GM12873 (cell line): ENCODE measurements at regions not wholly inside any gene's neighbourhood (a gene's known extent, or its start where the extent isn't known, plus 50 kb on each side); places are given as distances from the start of the nearest gene placed in this dataset.

Source experiments
- TF ChIP-seq, protein P1 (sequence below): IDR thresholded peaks from 2 replicates; pipeline ENCODE4 v1.5.1; 2012; ENCODE audit warnings: low read depth, mild to moderate bottlenecking, moderate library complexity, low read length, control low read depth; ENCODE audit not compliant: insufficient read depth; ENCODE audit errors: missing control alignments

DNA sequence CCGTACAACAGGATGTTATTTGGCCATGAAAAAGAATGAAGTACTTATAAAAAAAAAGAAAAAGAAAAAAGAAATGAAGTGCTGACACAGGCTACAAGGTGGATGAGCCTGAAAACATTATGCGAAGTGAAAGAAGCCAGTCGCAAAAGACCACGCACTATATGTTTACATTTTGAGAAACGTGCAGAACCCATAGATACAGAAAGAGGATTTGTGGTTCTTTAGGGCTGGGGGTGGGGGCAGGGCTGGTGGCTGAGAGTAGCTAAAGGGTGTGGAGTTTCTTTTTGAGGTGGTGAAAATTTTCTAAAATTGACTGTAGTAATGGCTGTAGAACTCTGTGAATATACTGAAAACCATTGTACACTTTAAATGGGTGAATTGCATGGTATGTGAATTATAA is 86.0 kb upstream of the FAM20C start:
- TF ChIP-seq, protein P1, sequence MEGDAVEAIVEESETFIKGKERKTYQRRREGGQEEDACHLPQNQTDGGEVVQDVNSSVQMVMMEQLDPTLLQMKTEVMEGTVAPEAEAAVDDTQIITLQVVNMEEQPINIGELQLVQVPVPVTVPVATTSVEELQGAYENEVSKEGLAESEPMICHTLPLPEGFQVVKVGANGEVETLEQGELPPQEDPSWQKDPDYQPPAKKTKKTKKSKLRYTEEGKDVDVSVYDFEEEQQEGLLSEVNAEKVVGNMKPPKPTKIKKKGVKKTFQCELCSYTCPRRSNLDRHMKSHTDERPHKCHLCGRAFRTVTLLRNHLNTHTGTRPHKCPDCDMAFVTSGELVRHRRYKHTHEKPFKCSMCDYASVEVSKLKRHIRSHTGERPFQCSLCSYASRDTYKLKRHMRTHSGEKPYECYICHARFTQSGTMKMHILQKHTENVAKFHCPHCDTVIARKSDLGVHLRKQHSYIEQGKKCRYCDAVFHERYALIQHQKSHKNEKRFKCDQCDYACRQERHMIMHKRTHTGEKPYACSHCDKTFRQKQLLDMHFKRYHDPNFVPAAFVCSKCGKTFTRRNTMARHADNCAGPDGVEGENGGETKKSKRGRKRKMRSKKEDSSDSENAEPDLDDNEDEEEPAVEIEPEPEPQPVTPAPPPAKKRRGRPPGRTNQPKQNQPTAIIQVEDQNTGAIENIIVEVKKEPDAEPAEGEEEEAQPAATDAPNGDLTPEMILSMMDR, result no peak

DNA sequence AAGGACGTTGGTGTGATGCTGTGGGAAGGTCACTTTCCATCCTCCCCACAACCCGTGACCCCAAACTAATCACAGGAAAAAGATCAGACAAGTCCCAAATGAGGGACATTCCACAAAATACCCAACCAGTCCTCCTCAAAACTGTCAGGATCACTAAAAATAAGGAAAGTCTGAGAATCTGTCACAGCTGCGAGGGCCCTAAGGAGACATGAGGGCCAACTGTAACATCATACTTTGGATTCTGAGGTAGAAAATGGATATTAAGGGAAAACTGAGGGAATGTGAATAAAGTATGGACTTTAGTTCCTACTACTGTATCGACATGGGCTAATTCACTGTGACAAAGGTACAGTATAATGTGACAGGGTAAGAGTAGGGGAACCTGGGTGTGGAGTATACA is 85.1 kb upstream of the FAM20C start:
- TF ChIP-seq, protein P1, result no peak

DNA sequence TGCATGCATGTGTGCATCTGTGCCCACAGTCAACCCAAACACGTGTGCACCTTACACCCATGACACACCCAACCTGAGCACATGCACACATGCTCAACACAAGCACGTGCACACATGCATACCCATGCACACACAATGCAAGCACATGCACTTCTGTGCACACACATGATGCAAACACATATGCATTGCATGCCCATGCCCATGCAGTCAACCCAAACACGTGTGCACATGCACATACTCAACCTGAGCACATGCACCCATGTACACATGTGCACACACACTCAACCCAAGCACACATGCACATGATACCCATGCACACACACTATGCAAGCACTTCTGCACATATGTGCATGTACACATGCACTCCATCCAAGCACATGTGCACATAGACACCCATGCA is 84.5 kb upstream of the FAM20C start:
- TF ChIP-seq, protein P1, result no peak

DNA sequence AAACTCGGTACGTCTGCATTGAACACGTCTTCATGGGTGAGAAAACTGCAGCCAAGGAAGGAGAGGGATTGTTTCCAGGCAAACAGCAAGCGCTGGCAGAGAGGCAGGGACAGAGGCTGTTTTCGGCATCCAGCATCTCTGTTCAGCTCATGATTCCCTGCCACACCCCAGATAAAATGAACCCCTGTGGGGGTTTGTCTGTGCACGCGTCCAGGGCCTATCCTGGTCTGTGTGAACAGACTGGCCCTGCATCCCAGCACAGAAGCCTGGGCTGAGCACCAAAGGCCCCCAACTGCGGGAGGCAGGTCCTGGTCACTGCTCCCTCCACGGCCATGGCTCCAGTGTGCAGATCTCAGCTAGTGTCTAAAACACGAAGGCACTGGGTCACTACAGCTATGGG is 83.3 kb upstream of the FAM20C start:
- TF ChIP-seq, protein P1, result no peak

DNA sequence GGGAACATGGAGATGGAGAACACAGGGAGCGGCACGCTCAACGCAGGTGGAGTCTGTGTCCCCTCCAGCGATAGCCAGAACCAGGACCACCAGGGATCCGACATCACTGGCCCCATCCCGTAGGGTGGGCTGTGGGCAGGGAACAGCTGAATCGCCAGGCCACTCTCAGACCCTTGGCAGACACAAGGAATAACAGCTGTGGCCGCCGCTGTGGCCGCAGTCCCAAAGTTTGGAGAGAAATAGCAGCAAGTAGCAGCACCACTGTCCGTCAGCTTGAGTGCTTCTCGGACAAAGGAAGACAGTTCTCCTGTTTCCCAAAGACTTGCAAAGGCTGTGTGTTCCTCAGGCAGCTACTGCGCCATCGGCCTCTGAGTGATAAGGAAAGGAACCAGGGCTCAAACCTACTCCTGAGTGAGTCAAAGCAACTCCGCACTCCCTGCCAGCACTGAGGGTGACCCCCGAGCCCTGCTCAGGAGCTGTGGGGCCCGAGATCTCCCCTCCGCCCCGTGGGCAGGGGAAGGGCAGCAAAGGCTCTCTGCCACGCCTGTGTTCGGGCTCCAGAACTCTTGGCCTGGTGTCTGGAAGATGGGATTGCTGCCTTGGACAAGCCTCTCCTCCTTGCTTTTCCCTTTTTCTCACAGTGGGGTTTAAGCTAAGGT is 82.3 kb upstream of the FAM20C start:
- TF ChIP-seq, protein P1, result no peak

DNA sequence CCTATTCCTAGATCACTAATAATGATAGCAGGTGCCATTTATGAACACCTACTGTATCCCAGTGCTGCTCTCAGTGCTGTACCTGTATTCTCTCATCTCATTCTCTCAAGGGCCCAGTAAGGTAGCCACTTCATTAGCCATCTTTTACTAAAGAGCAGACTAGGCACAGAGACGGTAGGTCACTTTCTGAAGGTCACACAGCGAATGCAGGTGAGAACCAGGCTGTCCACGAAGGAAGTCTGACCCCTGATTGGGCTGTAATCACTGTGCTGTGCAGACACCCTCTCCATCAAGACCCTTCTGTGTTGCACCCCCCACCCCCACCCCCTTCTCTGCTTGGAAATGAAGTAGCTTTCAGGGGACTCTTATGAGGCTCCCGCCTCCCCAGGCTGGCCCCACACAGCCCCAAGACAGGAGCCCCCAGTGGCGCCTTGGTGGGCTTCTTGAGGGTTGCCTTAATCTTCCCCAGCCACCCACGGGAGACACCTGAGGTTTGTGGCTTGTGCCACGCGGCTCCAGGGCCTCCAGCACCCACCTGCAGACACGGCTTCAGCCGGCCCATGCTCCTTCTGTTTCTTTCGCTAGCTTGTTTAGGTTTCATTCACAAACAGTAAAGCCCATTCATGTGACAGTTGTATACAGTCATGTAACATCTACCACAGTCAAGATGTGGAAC is 81.7 kb upstream of the FAM20C start:
- TF ChIP-seq, protein P1, result no peak

DNA sequence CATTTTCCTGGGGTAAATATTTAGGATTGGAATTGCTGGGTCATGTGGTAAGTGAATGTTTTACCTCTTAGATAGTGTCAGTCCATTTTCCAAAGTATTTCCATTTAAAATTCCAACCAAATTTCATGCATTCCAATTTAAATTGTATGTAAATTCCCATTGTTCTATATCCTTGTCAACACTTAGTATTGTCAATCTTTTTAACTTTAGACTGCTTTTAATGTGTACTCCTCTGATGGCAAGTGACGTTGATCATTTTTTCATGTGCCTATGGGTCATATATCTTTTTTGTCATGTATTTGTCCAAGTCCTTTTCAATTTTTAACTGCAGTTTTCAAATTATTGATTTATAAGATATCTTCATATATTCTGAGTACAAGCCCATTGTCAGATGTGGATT is 80.8 kb upstream of the FAM20C start:
- TF ChIP-seq, protein P1, result no peak
